ENCODE measurements at regions not wholly inside any gene's neighbourhood (a gene's known extent, or its start where the extent isn't known, plus 50 kb on each side); places are given as distances from the start of the nearest gene placed in this dataset.

GRCh38 chr4:153938994-153939393 is 150.1 kb upstream of the SFRP2 start:
- no peak overlapping the region for H3K9ac ChIP-seq (ENCODE audit: low read length)
- H3K27me3 Mint-ChIP-seq = peaks cover 21% of the 10 kb centered on the region
- TF ChIP-seq CTCF (IDR thresholded peaks at IDR 0.05) = no peak
- no peak for TF ChIP-seq EZH2 (IDR thresholded peaks at IDR 0.05; ENCODE audit: borderline replicate concordance, insufficient read depth, low read depth, low read length, poor library complexity, severe bottlenecking)
- WGBS (ENCODE audit: insufficient coverage) = no CpG with 5 or more reads among the region's 4 CpGs
- DNase-seq (no peak), ATAC-seq (ENCODE audit: low read depth) (no peak)
- no peaks in the 10 kb centered on the region for H3K4me1 Mint-ChIP-seq
- intact Hi-C loops (cut with micrococcal nuclease) = no loop called here
- no peaks in the 10 kb centered on the region for H4K20me1 ChIP-seq (ENCODE audit: control insufficient read depth, insufficient read depth, low read length, poor library complexity, severe bottlenecking)
- POLR2A ChIA-PET = no interaction called here
- H2AFZ ChIP-seq (ENCODE audit: insufficient read depth, low read depth, low read length, poor library complexity, severe bottlenecking) = no peak overlapping the region
- H3K4me3 ChIP-seq (ENCODE audit: control extremely low read depth in 1 of 5, extremely low read depth in 1 of 5, insufficient read depth in 1 of 5, low read depth in 2 of 5, low read length in 4 of 5) = no peak overlapping the region
- H3K36me3 ChIP-seq (replicated peaks in 1 of 2; ENCODE audit: control extremely low read depth in 1 of 2, control insufficient read depth in 1 of 2, extremely low read depth in 1 of 2, insufficient read depth in 2 of 2, low read length in 1 of 2) = no peaks in the 10 kb centered on the region
- H3K9me3 ChIP-seq (ENCODE audit: control extremely low read depth in 1 of 3, control insufficient read depth in 2 of 3, insufficient read depth in 1 of 3, low read length in 2 of 3) = peaks cover 0 to 1% (median 0%) of the 10 kb centered on the region in 3 donors
- H3K27me3 ChIP-seq (replicated peaks in 1 of 4; ENCODE audit: control extremely low read depth in 1 of 4, control insufficient read depth in 3 of 4, insufficient read depth in 4 of 4, low read length in 3 of 4) = no peaks in the 10 kb centered on the region
- no peak overlapping the region for H3K27ac ChIP-seq (ENCODE audit: low read length in 2 of 2)
- no peaks in the 10 kb centered on the region for H3K79me2 ChIP-seq (ENCODE audit: control insufficient read depth, insufficient read depth, low read length)
- no peak overlapping the region for H3K27ac Mint-ChIP-seq
- no peaks in the 10 kb centered on the region for H3K4me1 ChIP-seq (ENCODE audit: control insufficient read depth in 2 of 2, insufficient read depth in 2 of 2, low read length in 2 of 2)
- no peak overlapping the region for H3K4me3 Mint-ChIP-seq
- no peak overlapping the region for H3K4me2 ChIP-seq (replicated peaks; ENCODE audit: low read depth, low read length, poor library complexity, severe bottlenecking)
- CTCF ChIA-PET = interaction anchor here (1.1 kb wide), 1 partner anchor 9 kb away, joined by 3 read pairs; no protein-coding TSS in a partner anchor
- no peaks in the 10 kb centered on the region for H3K9me3 Mint-ChIP-seq (ENCODE audit: insufficient read depth)

- Histone ChIP-seq H3K79me2 (ENCODE audit: control insufficient read depth, insufficient read depth, low read length) (no peaks in the 10 kb centered on the region), H3K9me3 (ENCODE audit: control extremely low read depth in 1 of 3, control insufficient read depth in 2 of 3, insufficient read depth in 1 of 3, low read length in 2 of 3) (peaks cover 0 to 1% (median 0%) of the 10 kb centered on the region in 3 donors), H2AFZ (ENCODE audit: insufficient read depth, low read depth, low read length, poor library complexity, severe bottlenecking) (no peak overlapping the region), H3K4me2 (replicated peaks; ENCODE audit: low read depth, low read length, poor library complexity, severe bottlenecking) (no peak overlapping the region), H4K20me1 (ENCODE audit: control insufficient read depth, insufficient read depth, low read length, poor library complexity, severe bottlenecking) (no peaks in the 10 kb centered on the region), H3K4me1 (ENCODE audit: control insufficient read depth in 2 of 2, insufficient read depth in 2 of 2, low read length in 2 of 2) (no peaks in the 10 kb centered on the region), H3K27ac (ENCODE audit: low read length in 2 of 2) (no peak overlapping the region), H3K36me3 (replicated peaks in 1 of 2; ENCODE audit: control extremely low read depth in 1 of 2, control insufficient read depth in 1 of 2, extremely low read depth in 1 of 2, insufficient read depth in 2 of 2, low read length in 1 of 2) (no peaks in the 10 kb centered on the region), H3K27me3 (replicated peaks in 1 of 4; ENCODE audit: control extremely low read depth in 1 of 4, control insufficient read depth in 3 of 4, insufficient read depth in 4 of 4, low read length in 3 of 4) (peaks cover 0 to 8% (median 0%) of the 10 kb centered on the region in 4 experiments), H3K4me3 (ENCODE audit: control extremely low read depth in 1 of 5, extremely low read depth in 1 of 5, insufficient read depth in 1 of 5, low read depth in 2 of 5, low read length in 4 of 5) (no peak overlapping the region), H3K9ac (ENCODE audit: low read length) (no peak overlapping the region)
- H3K4me3 Mint-ChIP-seq = no peak overlapping the region
- ChIA-PET CTCF (no interaction called here), POLR2A (no interaction called here)
- DNase-seq (no peak), ATAC-seq (ENCODE audit: low read depth) (no peak)
- no peak overlapping the region for H3K27ac Mint-ChIP-seq
- no peaks in the 10 kb centered on the region for H3K9me3 Mint-ChIP-seq (ENCODE audit: insufficient read depth)
- no peaks in the 10 kb centered on the region for H3K4me1 Mint-ChIP-seq
- TF ChIP-seq EZH2 (IDR thresholded peaks at IDR 0.05; ENCODE audit: borderline replicate concordance, insufficient read depth, low read depth, low read length, poor library complexity, severe bottlenecking) = no peak
- TF ChIP-seq CTCF (IDR thresholded peaks at IDR 0.05) = no peak
- intact Hi-C loops (cut with micrococcal nuclease) = no loop called here
- H3K27me3 Mint-ChIP-seq = peaks cover 26% of the 10 kb centered on the region
- 86% methylated on average over 4 of the region's 4 CpGs for WGBS (ENCODE audit: insufficient coverage)
These were observed 148.4 kb upstream of the SFRP2 start for GRCh38 chr4:153937289-153937688.
